Ascending aorta (tissue), 2 donors: ENCODE measurements at regions not wholly inside any gene's neighbourhood (a gene's known extent, or its start where the extent isn't known, plus 50 kb on each side); places are given as distances from the start of the nearest gene placed in this dataset.

Experiments used
- DNase-seq, 2 donors: peaks; one replicate each; pipeline ENCODE4 v3.0.0-alpha.2; 2019; ENCODE audit warnings: low spot score in 2 of 2
- H3K27ac ChIP-seq, 2 donors: fragments of 200-600 bp; sonication (generic); one replicate each; pipeline ENCODE4 v1.5.1; 2016 to 2017; ENCODE audit warnings: mild to moderate bottlenecking in 1 of 2
- H3K27me3 ChIP-seq: fragments of 200-600 bp; sonication (generic); one replicate; pipeline ENCODE4 v1.5.1; 2017
- H3K36me3 ChIP-seq, 2 donors: fragments of 200-600 bp; sonication (generic); one replicate each; pipeline ENCODE4 v1.5.1; 2016
- H3K4me1 ChIP-seq, 2 donors: fragments of 200-600 bp; sonication (generic); one replicate each; pipeline ENCODE4 v1.5.1; 2016 to 2017; ENCODE audit warnings: mild to moderate bottlenecking in 1 of 2
- H3K4me3 ChIP-seq, 2 donors: fragments of 200-600 bp; sonication (generic); one replicate each; pipeline ENCODE4 v1.5.1; 2016 to 2017; ENCODE audit warnings: mild to moderate bottlenecking in 1 of 2
- H3K9me3 ChIP-seq, 2 donors: fragments of 200-600 bp; sonication (generic); one replicate each; pipeline ENCODE4 v1.5.1; 2016
- CTCF ChIP-seq, 3 experiments: fragments of 200-600 bp in 2 of 3; fragments of 450-650 bp in 1 of 3; sonication (generic) in 2 of 3; IDR thresholded peaks; one replicate each; pipeline ENCODE4 v1.5.1; 2016 to 2019; ENCODE audit warnings: antibody characterized with exemption in 3 of 3, mild to moderate bottlenecking in 1 of 3, moderate library complexity in 1 of 3
- intact Hi-C: fragments of 100-400 bp; cut with DNase I; formaldehyde crosslinking; loops from one replicate; pipeline ENCODE4 v1.15.1; 2023

GRCh38 chr2:12498704-12499103, 218.0 kb upstream of the TRIB2 start:
- no peak overlapping the region for H3K4me3 ChIP-seq
- no peaks in the 10 kb centered on the region for H3K4me1 ChIP-seq
- H3K27ac ChIP-seq, result no peak overlapping the region
- H3K9me3 ChIP-seq, result no peaks in the 10 kb centered on the region
- DNase-seq, result no peak
- H3K27me3 ChIP-seq, result no peaks in the 10 kb centered on the region
- no peaks in the 10 kb centered on the region for H3K36me3 ChIP-seq
- TF ChIP-seq CTCF (IDR thresholded peaks at IDR 0.05), result no peak
- intact Hi-C loops, result no loop called here

GRCh38 chr2:12500899-12501298, 215.8 kb upstream of the TRIB2 start:
- DNase-seq, result no peak
- no peaks in the 10 kb centered on the region for H3K27me3 ChIP-seq
- intact Hi-C loops, result no loop called here
- no peaks in the 10 kb centered on the region for H3K36me3 ChIP-seq
- no peak overlapping the region for H3K27ac ChIP-seq
- H3K4me1 ChIP-seq, result no peaks in the 10 kb centered on the region
- H3K9me3 ChIP-seq, result no peaks in the 10 kb centered on the region
- no peak for TF ChIP-seq CTCF (IDR thresholded peaks at IDR 0.05)
- no peak overlapping the region for H3K4me3 ChIP-seq

GRCh38 chr2:12501469-12502158, 215.1 kb upstream of the TRIB2 start:
- TF ChIP-seq CTCF (IDR thresholded peaks at IDR 0.05), result no peak
- intact Hi-C loops, result no loop called here
- Histone ChIP-seq H3K9me3 (no peaks in the 10 kb centered on the region), H3K4me1 (no peaks in the 10 kb centered on the region), H3K36me3 (no peaks in the 10 kb centered on the region), H3K4me3 (no peak overlapping the region), H3K27ac (no peak overlapping the region), H3K27me3 (no peaks in the 10 kb centered on the region)
- DNase-seq, result no peak

GRCh38 chr2:12502759-12503158, 214.0 kb upstream of the TRIB2 start:
- TF ChIP-seq CTCF (IDR thresholded peaks at IDR 0.05), result no peak
- intact Hi-C loops, result no loop called here
- Histone ChIP-seq H3K4me1 (no peaks in the 10 kb centered on the region), H3K4me3 (no peak overlapping the region), H3K27me3 (no peaks in the 10 kb centered on the region), H3K36me3 (no peaks in the 10 kb centered on the region), H3K27ac (no peak overlapping the region), H3K9me3 (no peaks in the 10 kb centered on the region)
- DNase-seq, result no peak

- intact Hi-C loops, result no loop called here
- no peak overlapping the region for H3K27ac ChIP-seq
- H3K36me3 ChIP-seq, result no peaks in the 10 kb centered on the region
- no peaks in the 10 kb centered on the region for H3K4me1 ChIP-seq
- H3K4me3 ChIP-seq, result no peak overlapping the region
- TF ChIP-seq CTCF (IDR thresholded peaks at IDR 0.05), result no peak
- DNase-seq, result no peak
- H3K9me3 ChIP-seq, result no peaks in the 10 kb centered on the region
- no peaks in the 10 kb centered on the region for H3K27me3 ChIP-seq
These were observed 212.3 kb upstream of the TRIB2 start for GRCh38 chr2:12504443-12504842.

GRCh38 chr2:12506846-12507245, 209.9 kb upstream of the TRIB2 start:
- no peaks in the 10 kb centered on the region for H3K36me3 ChIP-seq
- no peaks in the 10 kb centered on the region for H3K27me3 ChIP-seq
- no peak for TF ChIP-seq CTCF (IDR thresholded peaks at IDR 0.05)
- no peak overlapping the region for H3K27ac ChIP-seq
- H3K4me1 ChIP-seq, result no peaks in the 10 kb centered on the region
- intact Hi-C loops, result no loop called here
- H3K4me3 ChIP-seq, result no peak overlapping the region
- no peak for DNase-seq
- H3K9me3 ChIP-seq, result no peaks in the 10 kb centered on the region
